HEK293 (cell line): ENCODE measurements at regions not wholly inside any gene's neighbourhood (a gene's known extent, or its start where the extent isn't known, plus 50 kb on each side); places are given as distances from the start of the nearest gene placed in this dataset.
A peak's percentile ranks its signal among the peaks of the same experiment; 100 is the strongest.

Experiments used
- CTCF ChIP-seq: fragments of 450-650 bp; formaldehyde crosslinking; IDR thresholded peaks from 2 replicates; pipeline ENCODE4 v1.5.1; 2016; ENCODE audit warnings: missing biosample characterization, missing genetic modification characterization
- GLI4 ChIP-seq: fragments of 450-650 bp; formaldehyde crosslinking; IDR thresholded peaks from 2 replicates; pipeline ENCODE4 v1.5.1; 2016; ENCODE audit warnings: missing biosample characterization, missing genetic modification characterization
- SCRT2 ChIP-seq: fragments of 450-650 bp; formaldehyde crosslinking; IDR thresholded peaks from 2 replicates; pipeline ENCODE4 v1.5.1; 2016; ENCODE audit warnings: missing biosample characterization, missing genetic modification characterization
- SP2 ChIP-seq: fragments of 450-650 bp; formaldehyde crosslinking; IDR thresholded peaks from 2 replicates; pipeline ENCODE4 v1.5.1; 2016; ENCODE audit warnings: missing biosample characterization, missing genetic modification characterization
- TCF7L2 ChIP-seq: IDR thresholded peaks from 2 replicates; pipeline ENCODE4 v1.6.1; 2011; ENCODE audit warnings: low read depth, mild to moderate bottlenecking, inconsistent platforms, low read length, moderate library complexity, borderline replicate concordance
- ZBTB21 ChIP-seq: fragments of 450-650 bp; formaldehyde crosslinking; IDR thresholded peaks from 2 replicates; pipeline ENCODE4 v1.5.1; 2017; ENCODE audit warnings: missing biosample characterization, missing genetic modification characterization
- ZIC2 ChIP-seq: fragments of 450-650 bp; formaldehyde crosslinking; IDR thresholded peaks from 2 replicates; pipeline ENCODE4 v1.5.1; 2016; ENCODE audit warnings: missing biosample characterization, missing genetic modification characterization
- ZNF114 ChIP-seq: fragments of 450-650 bp; formaldehyde crosslinking; IDR thresholded peaks from 2 replicates; pipeline ENCODE4 v1.5.0; 2017; ENCODE audit warnings: missing biosample characterization, missing genetic modification characterization
- ZNF146 ChIP-seq: fragments of 450-650 bp; formaldehyde crosslinking; IDR thresholded peaks from 2 replicates; pipeline ENCODE4 v1.5.1; 2016; ENCODE audit warnings: missing biosample characterization, missing genetic modification characterization
- ZNF2 ChIP-seq: fragments of 450-650 bp; formaldehyde crosslinking; IDR thresholded peaks from 2 replicates; pipeline ENCODE4 v1.5.1; 2016; ENCODE audit warnings: missing biosample characterization, missing genetic modification characterization
- ZNF580 ChIP-seq: fragments of 450-650 bp; formaldehyde crosslinking; IDR thresholded peaks from 2 replicates; pipeline ENCODE4 v1.5.1; 2016; ENCODE audit warnings: missing biosample characterization, missing genetic modification characterization
- ZNF639 ChIP-seq: fragments of 450-650 bp; formaldehyde crosslinking; IDR thresholded peaks from 2 replicates; pipeline ENCODE4 v1.5.1; 2016; ENCODE audit warnings: missing biosample characterization, missing genetic modification characterization
- ZNF791 ChIP-seq: fragments of 450-650 bp; formaldehyde crosslinking; IDR thresholded peaks from 2 replicates; pipeline ENCODE4 v1.5.1; 2016; ENCODE audit warnings: missing biosample characterization, missing genetic modification characterization
- ZXDB ChIP-seq: fragments of 450-650 bp; formaldehyde crosslinking; IDR thresholded peaks from 2 replicates; pipeline ENCODE4 v1.5.1; 2016; ENCODE audit warnings: missing biosample characterization, missing genetic modification characterization

- TF ChIP-seq ZNF146 (no peak), CTCF (tag by site-specific recombination) (no peak), ZNF580 (tag by site-specific recombination) (no peak), ZXDB (tag by site-specific recombination) (no peak), ZBTB21 (tag by site-specific recombination) (no peak), ZNF114 (tag by site-specific recombination) (no peak), ZNF639 (tag by site-specific recombination) (no peak), TCF7L2 (no peak), ZNF2 (tag by site-specific recombination) (no peak), SCRT2 (tag by site-specific recombination) (0 out of 2 replicates have a peak, but pooled peaks have one; percentile 3), GLI4 (tag by site-specific recombination) (no peak), ZIC2 (tag by site-specific recombination) (no peak), ZNF791 (tag by site-specific recombination) (no peak), SP2 (tag by site-specific recombination) (no peak)
Observed at GRCh38 chr10:36677431-36677768, 448.0 kb upstream of the ANKRD30A start.
